MG63 (cell line): ENCODE measurements at regions not wholly inside any gene's neighbourhood (a gene's known extent, or its start where the extent isn't known, plus 50 kb on each side); places are given as distances from the start of the nearest gene placed in this dataset.

ENCODE experiments used
- DNase-seq: peaks from one replicate; pipeline ENCODE4 v3.0.0-alpha.2; 2020
- H3K27me3 ChIP-seq: fragments of 250-450 bp; sonication (Bioruptor Pico); 2 replicates; pipeline ENCODE4 v1.5.1; 2020; ENCODE audit warnings: mild to moderate bottlenecking, moderate library complexity
- H3K36me3 ChIP-seq: fragments of 250-450 bp; sonication (Bioruptor Pico); 2 replicates; pipeline ENCODE4 v1.5.1; 2020; ENCODE audit warnings: mild to moderate bottlenecking, moderate library complexity
- H3K4me3 ChIP-seq: fragments of 250-450 bp; sonication (Bioruptor Pico); 2 replicates; pipeline ENCODE4 v1.5.1; 2020; ENCODE audit warnings: mild to moderate bottlenecking, moderate library complexity
- H3K9me3 ChIP-seq: fragments of 250-450 bp; sonication (Bioruptor Pico); 2 replicates; pipeline ENCODE4 v1.5.1; 2020; ENCODE audit warnings: mild to moderate bottlenecking, moderate library complexity

DNA sequence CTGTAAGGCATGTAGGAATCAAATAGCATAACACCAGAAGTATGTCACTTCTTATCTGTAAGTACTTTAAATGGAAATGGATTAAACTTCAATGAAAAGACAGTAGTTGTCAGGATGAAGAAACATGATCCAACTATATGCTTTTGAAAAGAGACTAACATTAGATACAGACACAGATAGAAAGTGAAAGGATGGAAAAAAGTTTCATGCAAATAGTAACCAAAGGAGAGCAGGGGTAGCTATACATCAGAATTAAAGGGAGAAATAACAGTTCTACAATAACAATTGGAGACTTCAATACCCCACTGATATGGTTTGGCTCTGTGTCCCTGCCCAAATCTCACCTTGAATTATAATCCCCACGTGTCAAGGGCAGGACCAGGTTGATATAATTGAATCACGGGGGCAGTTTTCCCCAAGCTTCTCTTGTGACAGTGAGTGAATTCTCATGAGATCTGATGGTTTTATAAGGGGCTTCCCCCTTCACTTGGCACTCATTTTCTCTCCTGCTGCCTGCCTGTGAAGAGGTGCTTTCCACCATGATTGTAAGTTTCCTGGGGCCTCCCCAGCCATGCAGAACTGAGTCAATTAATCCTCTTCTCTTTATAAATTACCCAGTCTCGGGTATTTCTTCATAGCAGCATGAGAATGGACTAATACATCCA, 205.4 kb upstream of the CDH2 start:
- Histone ChIP-seq H3K27me3 (no peaks in the 10 kb centered on the region), H3K9me3 (no peaks in the 10 kb centered on the region; the same call in 1 of the 2 replicates), H3K4me3 (no peak overlapping the region), H3K36me3 (no peaks in the 10 kb centered on the region)
- no peak for DNase-seq

DNA sequence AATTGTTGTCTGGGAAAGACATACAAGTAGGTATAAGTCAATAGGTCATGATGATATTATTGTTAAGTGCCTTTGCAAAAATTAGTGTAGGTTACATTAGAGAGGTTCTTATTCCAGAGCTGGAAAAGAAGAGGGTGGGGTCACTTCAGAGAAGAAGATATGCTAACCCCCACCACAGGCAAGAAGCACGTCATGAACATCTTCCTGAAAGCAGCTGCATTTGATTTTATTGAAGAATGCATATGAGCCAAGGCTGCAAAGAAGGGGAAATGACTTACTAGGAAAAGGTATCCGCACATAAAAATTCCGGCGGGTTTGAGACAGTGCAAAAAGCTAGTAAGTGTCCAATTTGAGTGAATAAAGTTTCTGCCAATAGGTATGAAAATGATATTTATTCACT, 195.3 kb upstream of the CDH2 start:
- Histone ChIP-seq H3K27me3 (no peaks in the 10 kb centered on the region), H3K9me3 (no peaks in the 10 kb centered on the region; the same call in 1 of the 2 replicates), H3K36me3 (no peaks in the 10 kb centered on the region), H3K4me3 (no peak overlapping the region)
- DNase-seq = no peak

- H3K27me3 ChIP-seq = no peaks in the 10 kb centered on the region
- no peaks in the 10 kb centered on the region; the same call in 1 of the 2 replicates for H3K9me3 ChIP-seq
- no peak for DNase-seq
- H3K36me3 ChIP-seq = no peaks in the 10 kb centered on the region
- no peak overlapping the region for H3K4me3 ChIP-seq
Measured at GRCh38 chr18:28366676-28367075, 189.7 kb upstream of the CDH2 start.

DNA sequence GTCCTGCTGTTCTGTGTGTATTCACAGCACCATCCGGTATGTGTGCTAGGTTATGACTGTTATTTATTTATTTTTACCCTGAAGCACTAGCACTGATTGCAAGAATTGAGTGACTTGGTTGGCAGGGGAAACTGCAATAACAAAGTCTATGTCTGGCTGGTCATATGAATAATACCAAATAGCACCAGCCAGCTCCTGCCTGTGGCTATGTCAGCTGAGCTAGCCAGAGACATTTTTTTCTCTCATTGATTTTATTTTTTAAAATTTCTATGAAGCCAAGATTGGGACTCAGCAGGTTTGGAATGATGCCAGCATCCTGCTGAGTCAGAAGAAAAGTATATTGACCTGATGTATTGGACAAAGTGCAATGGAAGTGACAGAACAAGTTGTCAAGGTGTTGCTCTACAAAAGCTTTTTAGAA, 188.5 kb upstream of the CDH2 start:
- DNase-seq = peak; percentile 17
- Histone ChIP-seq H3K27me3 (no peaks in the 10 kb centered on the region), H3K4me3 (no peak overlapping the region), H3K9me3 (no peaks in the 10 kb centered on the region; the same call in 1 of the 2 replicates), H3K36me3 (no peaks in the 10 kb centered on the region)

DNA sequence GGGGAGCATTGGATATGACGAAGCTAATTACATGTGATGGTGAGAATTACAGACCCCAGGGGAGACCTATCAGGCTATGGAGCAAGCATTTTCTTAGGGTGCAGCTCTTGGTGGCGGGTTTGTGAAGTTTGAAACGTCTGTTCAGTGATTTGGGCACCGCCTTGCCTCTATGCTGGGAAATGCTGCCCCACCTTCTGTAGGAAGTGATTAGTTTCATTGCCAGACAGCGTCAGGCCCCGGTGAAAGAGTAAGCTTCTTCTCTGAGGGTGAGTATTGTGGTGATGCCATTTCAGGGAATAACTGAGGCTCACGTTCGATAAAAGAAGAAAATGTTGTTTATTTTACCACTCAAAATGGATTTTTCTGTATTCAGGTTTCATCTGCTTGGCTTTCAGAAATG, 186.2 kb upstream of the CDH2 start:
- H3K9me3 ChIP-seq = no peaks in the 10 kb centered on the region; the same call in 1 of the 2 replicates
- H3K36me3 ChIP-seq = no peaks in the 10 kb centered on the region
- no peak for DNase-seq
- H3K27me3 ChIP-seq = no peaks in the 10 kb centered on the region
- no peak overlapping the region for H3K4me3 ChIP-seq

DNA sequence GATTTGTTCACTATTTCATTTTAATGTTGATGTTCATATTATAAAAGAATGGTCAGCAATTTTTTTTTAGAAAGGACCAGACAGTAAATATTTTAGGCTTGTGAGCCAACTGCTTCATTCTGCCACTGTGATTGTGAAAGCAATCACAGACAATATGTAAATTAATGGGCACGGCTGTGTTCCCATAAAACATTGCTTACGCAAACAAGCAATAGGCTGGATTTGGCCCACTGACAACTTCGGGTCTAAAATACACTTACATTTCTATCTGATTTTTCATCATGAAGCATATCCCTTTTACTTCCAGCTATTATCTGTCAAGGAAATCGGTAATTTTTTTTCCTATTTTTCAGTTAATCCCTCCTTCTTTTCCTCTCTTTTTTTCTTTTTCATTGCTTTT, 182.2 kb upstream of the CDH2 start:
- Histone ChIP-seq H3K4me3 (no peak overlapping the region), H3K27me3 (no peaks in the 10 kb centered on the region), H3K9me3 (no peaks in the 10 kb centered on the region), H3K36me3 (no peaks in the 10 kb centered on the region)
- no peak for DNase-seq

DNA sequence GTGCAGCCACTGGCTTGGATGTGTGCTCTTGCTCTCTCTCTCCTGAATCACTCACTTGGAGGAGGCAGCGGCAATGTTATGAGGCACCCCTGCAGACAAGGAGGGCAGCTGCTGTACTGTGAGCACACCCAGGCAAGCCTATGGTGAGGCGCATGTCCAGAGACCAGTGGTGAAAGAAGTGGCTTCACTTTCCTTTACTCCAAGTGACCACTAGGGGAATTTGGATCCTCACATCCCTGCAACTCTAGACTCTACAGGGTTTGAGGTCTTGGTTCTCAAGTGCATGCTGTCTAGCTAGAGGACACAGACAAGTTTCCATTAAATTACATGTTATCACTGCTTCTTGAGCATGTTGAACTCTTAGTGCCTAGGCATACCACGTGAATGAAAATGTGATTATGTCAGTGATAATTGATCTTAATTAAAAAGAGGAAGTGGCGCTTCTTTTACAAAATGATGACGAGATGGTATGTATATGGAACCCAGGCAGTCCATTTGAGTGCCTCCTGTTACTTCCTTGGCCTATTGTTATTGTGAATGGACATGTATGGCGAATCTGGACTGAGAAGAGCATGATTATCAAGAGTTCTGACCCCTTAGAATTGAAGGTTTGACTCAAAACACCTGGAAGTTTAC, 181.0 kb upstream of the CDH2 start:
- Histone ChIP-seq H3K36me3 (no peaks in the 10 kb centered on the region), H3K4me3 (no peak overlapping the region), H3K27me3 (no peaks in the 10 kb centered on the region), H3K9me3 (no peaks in the 10 kb centered on the region)
- peak; percentile 0 for DNase-seq

DNA sequence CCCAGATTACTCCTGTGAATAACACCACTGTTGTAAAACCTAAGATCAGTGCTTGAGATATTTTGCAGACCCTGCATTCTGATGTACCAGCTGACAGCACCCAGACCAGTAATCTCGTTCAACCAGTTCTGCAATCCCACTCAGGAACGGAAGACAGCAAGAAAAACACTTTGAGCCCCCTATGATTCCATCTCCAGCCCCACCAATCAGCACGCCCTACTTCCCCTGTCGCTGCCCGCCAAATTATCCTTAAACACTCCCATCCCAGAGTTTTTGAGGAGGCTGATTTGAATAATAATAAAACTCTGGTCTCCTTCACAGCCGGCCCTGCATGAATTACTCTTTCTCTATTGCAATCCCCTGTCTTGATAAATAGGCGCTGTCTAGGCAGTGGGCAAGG, 173.9 kb upstream of the CDH2 start:
- no peak for DNase-seq
- Histone ChIP-seq H3K9me3 (no peaks in the 10 kb centered on the region), H3K36me3 (no peaks in the 10 kb centered on the region), H3K27me3 (no peaks in the 10 kb centered on the region), H3K4me3 (no peak overlapping the region)

GRCh38 chr18:28342231-28342630, 165.3 kb upstream of the CDH2 start:
- Histone ChIP-seq H3K36me3 (no peaks in the 10 kb centered on the region), H3K27me3 (no peaks in the 10 kb centered on the region), H3K9me3 (no peaks in the 10 kb centered on the region), H3K4me3 (no peak overlapping the region)
- no peak for DNase-seq

DNA sequence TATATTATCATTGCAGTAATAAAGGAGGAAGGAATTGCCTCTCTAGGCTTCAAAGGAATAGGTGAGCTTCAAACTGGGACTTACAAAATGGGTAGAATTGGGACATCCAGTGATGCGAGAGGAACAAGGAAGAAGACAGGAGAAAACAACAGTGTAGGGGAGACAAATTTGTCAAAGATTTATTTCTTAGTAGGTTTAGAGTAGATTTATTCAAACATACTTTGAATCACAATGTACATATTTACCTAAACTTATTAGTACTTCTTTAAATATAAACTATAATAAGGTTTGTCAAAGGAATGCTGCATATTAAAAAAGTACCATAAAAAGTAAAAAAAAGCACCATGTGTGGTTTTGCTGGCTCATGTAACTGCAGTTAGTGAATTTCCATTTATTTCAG, 161.4 kb upstream of the CDH2 start:
- no peak for DNase-seq
- Histone ChIP-seq H3K9me3 (no peaks in the 10 kb centered on the region), H3K27me3 (no peaks in the 10 kb centered on the region)

DNA sequence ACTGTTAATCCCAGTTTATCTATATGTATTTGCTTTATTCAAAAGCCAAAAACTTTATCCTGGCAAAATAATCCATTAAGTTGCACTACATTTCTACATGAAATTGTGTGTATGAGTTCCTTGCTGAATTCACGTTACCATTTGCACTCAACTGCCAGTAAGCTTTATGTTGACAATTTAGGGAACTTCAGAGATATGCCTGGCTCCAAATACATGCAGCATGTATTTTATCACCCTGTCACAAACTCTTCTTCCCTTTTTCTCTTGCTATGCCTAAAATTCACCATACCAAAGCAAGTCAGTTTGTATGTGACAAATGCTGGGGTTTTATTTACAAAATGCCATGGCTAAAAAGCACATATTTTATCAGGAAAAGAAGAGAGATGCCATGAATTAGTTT, 157.6 kb upstream of the CDH2 start:
- H3K27me3 ChIP-seq = no peaks in the 10 kb centered on the region
- H3K36me3 ChIP-seq = no peaks in the 10 kb centered on the region
- no peaks in the 10 kb centered on the region for H3K9me3 ChIP-seq
- no peak for DNase-seq
- no peak overlapping the region for H3K4me3 ChIP-seq

More for the DNA sequence above, 161.4 kb upstream of the CDH2 start:
- no peaks in the 10 kb centered on the region for H3K36me3 ChIP-seq
- no peak overlapping the region for H3K4me3 ChIP-seq

- no peak for DNase-seq
- Histone ChIP-seq H3K9me3 (no peaks in the 10 kb centered on the region), H3K36me3 (no peaks in the 10 kb centered on the region), H3K27me3 (no peaks in the 10 kb centered on the region), H3K4me3 (no peak overlapping the region)
Measured at GRCh38 chr18:28332071-28332470, 155.1 kb upstream of the CDH2 start.

GRCh38 chr18:28331551-28331950, 154.6 kb upstream of the CDH2 start:
- no peak for DNase-seq
- H3K36me3 ChIP-seq = no peaks in the 10 kb centered on the region

DNA sequence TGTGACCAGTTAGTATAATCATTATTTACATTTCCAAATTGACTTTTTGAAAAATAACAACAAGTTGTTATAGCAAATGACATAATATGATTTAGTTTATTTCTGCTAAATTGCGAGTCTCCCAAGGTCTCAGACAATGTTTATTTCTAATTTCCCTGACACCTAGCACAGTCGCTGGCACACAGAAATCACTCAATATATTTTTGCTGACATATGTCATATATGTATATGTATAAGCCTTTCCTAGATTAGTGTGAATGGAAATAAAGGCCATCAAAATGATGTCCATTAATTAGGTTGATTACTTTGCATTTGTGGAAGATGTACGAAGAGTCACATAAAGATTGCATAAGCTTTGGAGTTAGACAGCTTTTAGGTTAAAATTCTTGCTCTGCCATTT, 136.7 kb upstream of the CDH2 start:
- no peaks in the 10 kb centered on the region for H3K9me3 ChIP-seq
- H3K27me3 ChIP-seq = no peaks in the 10 kb centered on the region
- H3K36me3 ChIP-seq = no peaks in the 10 kb centered on the region
- no peak for DNase-seq
- H3K4me3 ChIP-seq = no peak overlapping the region

More at GRCh38 chr18:28331551-28331950, 154.6 kb upstream of the CDH2 start:
- H3K4me3 ChIP-seq = no peak overlapping the region
- no peaks in the 10 kb centered on the region for H3K27me3 ChIP-seq
- no peaks in the 10 kb centered on the region for H3K9me3 ChIP-seq

DNA sequence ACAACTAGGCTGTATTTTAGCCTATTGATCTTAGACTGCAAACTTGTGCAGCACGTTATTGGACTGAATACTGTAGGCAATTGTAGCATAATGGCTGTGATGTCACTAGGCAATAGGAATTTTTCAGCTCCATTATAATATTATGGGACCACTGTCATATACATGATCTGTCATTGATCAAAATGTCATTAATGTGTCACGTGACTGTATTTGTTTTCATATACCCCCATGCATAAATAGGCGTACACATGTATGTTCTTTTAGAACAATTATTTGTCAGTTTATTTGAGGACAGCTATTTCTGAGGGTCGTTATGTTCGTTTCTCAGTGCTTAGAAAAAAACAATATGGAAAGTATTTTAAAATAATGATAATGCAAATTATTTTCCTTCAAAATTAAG, 111.9 kb upstream of the CDH2 start:
- H3K27me3 ChIP-seq = no peaks in the 10 kb centered on the region
- H3K36me3 ChIP-seq = no peaks in the 10 kb centered on the region
- no peak overlapping the region for H3K4me3 ChIP-seq
- no peak for DNase-seq
- H3K9me3 ChIP-seq = no peaks in the 10 kb centered on the region

DNA sequence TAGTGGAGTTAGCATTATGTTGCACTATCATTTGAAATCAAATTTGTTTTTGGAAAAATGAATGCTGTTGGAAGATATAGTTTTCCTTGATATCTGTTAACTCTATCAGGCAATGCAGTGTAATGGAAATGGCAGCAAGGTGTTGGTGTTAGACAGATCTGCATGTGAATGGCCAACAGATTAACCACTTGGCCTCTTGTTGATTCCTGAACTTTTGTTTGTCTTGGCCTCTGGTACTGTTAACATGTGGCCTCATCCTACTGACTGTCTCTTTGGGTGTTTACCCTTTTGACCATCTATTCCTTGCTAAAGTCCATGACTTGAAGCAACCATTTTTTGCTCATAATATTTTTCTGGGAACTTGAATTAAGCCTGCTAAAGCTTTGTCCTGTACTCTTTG, 110.2 kb upstream of the CDH2 start:
- H3K9me3 ChIP-seq = no peaks in the 10 kb centered on the region
- DNase-seq = no peak
- no peaks in the 10 kb centered on the region for H3K36me3 ChIP-seq
- H3K27me3 ChIP-seq = no peaks in the 10 kb centered on the region
- H3K4me3 ChIP-seq = no peak overlapping the region

GRCh38 chr18:28284132-28284531, 107.2 kb upstream of the CDH2 start:
- Histone ChIP-seq H3K9me3 (no peaks in the 10 kb centered on the region), H3K4me3 (no peak overlapping the region), H3K36me3 (no peaks in the 10 kb centered on the region), H3K27me3 (no peaks in the 10 kb centered on the region)
- DNase-seq = peak; percentile 5

DNA sequence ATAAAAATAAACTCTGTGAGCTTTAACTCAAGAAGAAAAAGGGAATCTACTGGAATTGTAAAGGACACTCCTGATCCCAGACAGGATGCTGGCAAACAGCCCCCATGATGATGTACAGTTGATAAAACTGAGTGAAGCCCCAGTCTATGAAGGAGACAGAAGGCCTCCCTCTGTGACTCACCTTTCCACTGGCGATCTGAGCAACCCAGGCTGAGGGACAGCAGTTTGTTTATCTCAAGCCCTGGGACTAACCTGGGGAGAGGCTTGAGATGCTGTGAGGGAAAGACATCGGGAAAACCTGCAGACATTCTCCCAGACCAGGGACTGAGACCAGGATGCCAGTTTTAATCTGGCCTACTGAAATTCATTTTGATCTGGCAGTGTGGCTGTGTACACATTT, 104.5 kb upstream of the CDH2 start:
- H3K36me3 ChIP-seq = no peaks in the 10 kb centered on the region
- H3K4me3 ChIP-seq = no peak overlapping the region
- no peak for DNase-seq
- no peaks in the 10 kb centered on the region for H3K9me3 ChIP-seq
- H3K27me3 ChIP-seq = no peaks in the 10 kb centered on the region
